OCI-LY1 (cell line): ENCODE measurements at regions not wholly inside any gene's neighbourhood (a gene's known extent, or its start where the extent isn't known, plus 50 kb on each side); places are given as distances from the start of the nearest gene placed in this dataset.

Source experiments
- H2AFZ ChIP-seq: fragments of 200-600 bp; sonication (generic), shearing (Covaris generic); 2 replicates; pipeline ENCODE4 v1.6.0; 2014; ENCODE audit warnings: antibody characterized with exemption, mild to moderate bottlenecking, low read length
- H3F3A ChIP-seq: fragments of 200-600 bp; sonication (generic), shearing (Covaris generic); 2 replicates; pipeline ENCODE4 v1.6.0; 2014; ENCODE audit warnings: mild to moderate bottlenecking, antibody characterized with exemption, low read length, moderate library complexity; ENCODE audit not compliant: insufficient read depth
- H3K27ac ChIP-seq: fragments of 200-600 bp; sonication (generic); 2 replicates; pipeline ENCODE4 v1.5.1; 2014; ENCODE audit warnings: low read length, mixed run types, mild to moderate bottlenecking, low read depth; ENCODE audit not compliant: poor library complexity, severe bottlenecking
- H3K27me3 ChIP-seq: fragments of 200-600 bp; sonication (generic); 2 replicates; pipeline ENCODE4 v1.6.0; 2014; ENCODE audit warnings: antibody characterized with exemption, mild to moderate bottlenecking, low read length, moderate library complexity; ENCODE audit not compliant: insufficient read depth
- H3K36me3 ChIP-seq: fragments of 200-600 bp; sonication (generic); 2 replicates; pipeline ENCODE4 v1.6.1; 2014; ENCODE audit warnings: mild to moderate bottlenecking, antibody characterized with exemption, low read length, moderate library complexity, mixed read lengths; ENCODE audit not compliant: insufficient read depth
- H3K4me1 ChIP-seq: fragments of 200-600 bp; sonication (generic); 2 replicates; pipeline ENCODE4 v1.5.1; 2014; ENCODE audit warnings: mild to moderate bottlenecking, low read length, moderate library complexity; ENCODE audit not compliant: insufficient read depth, severe bottlenecking
- H3K4me2 ChIP-seq: fragments of 200-600 bp; sonication (generic), shearing (Covaris generic); 2 replicates; pipeline ENCODE4 v1.6.1; 2014; ENCODE audit warnings: low read length
- H3K4me3 ChIP-seq: fragments of 200-600 bp; sonication (generic); 2 replicates; pipeline ENCODE4 v1.5.1; 2014; ENCODE audit warnings: low read length, low read depth, mild to moderate bottlenecking, mixed read lengths; ENCODE audit not compliant: poor library complexity, severe bottlenecking
- H3K79me2 ChIP-seq: fragments of 200-600 bp; shearing (Covaris generic); 2 replicates; pipeline ENCODE4 v1.6.1; 2016; ENCODE audit warnings: mixed run types, low read length, mixed read lengths; ENCODE audit not compliant: insufficient read depth
- H3K9ac ChIP-seq: fragments of 200-600 bp; sonication (generic), shearing (Covaris generic); 2 replicates; pipeline ENCODE4 v1.6.1; 2014; ENCODE audit warnings: mild to moderate bottlenecking, low read length, mixed read lengths
- H3K9me2 ChIP-seq: fragments of 200-600 bp; sonication (generic), shearing (Covaris generic); 2 replicates; pipeline ENCODE4 v1.6.1; 2014; ENCODE audit warnings: low read depth, mild to moderate bottlenecking, low read length, mixed read lengths
- H3K9me3 ChIP-seq: fragments of 200-600 bp; shearing (Covaris generic); 2 replicates; pipeline ENCODE4 v1.6.1; 2014; ENCODE audit warnings: low read length, mixed read lengths
- H4K20me1 ChIP-seq: fragments of 200-600 bp; sonication (generic), shearing (Covaris generic); 2 replicates; pipeline ENCODE4 v1.6.0; 2016; ENCODE audit warnings: mild to moderate bottlenecking, low read length; ENCODE audit not compliant: insufficient read depth
- EZH2 ChIP-seq: fragments of 200-600 bp; sonication (generic), shearing (Covaris generic); IDR thresholded peaks from 2 replicates; pipeline ENCODE4 v1.8.0; 2017; ENCODE audit warnings: borderline replicate concordance, mixed run types, mild to moderate bottlenecking, antibody characterized with exemption, low read length, moderate library complexity, mixed read lengths
- TF ChIP-seq, protein P1 (sequence below): fragments of 200-600 bp; sonication (generic), shearing (Covaris generic); IDR thresholded peaks from 2 replicates; pipeline ENCODE4 v1.5.1; 2017; ENCODE audit warnings: mild to moderate bottlenecking, antibody characterized with exemption, low read length, moderate library complexity, mixed read lengths

- Histone ChIP-seq H3K4me1 (no peaks in the 10 kb centered on the region), H3K4me2 (no peak overlapping the region), H3K36me3 (no peaks in the 10 kb centered on the region; the same call in 1 of the 2 replicates), H3F3A (no peaks in the 10 kb centered on the region), H4K20me1 (no peaks in the 10 kb centered on the region), H3K27me3 (peaks cover 5% of the 10 kb centered on the region; the same call in 1 of the 2 replicates), H3K9ac (no peak overlapping the region), H3K9me2 (no peaks in the 10 kb centered on the region), H3K4me3 (no peak overlapping the region), H3K27ac (no peak overlapping the region), H3K79me2 (no peaks in the 10 kb centered on the region), H2AFZ (no peak overlapping the region), H3K9me3 (peaks cover 4% of the 10 kb centered on the region; the same call in 1 of the 2 replicates)
- no peak for TF ChIP-seq EZH2
- TF ChIP-seq, protein P1, sequence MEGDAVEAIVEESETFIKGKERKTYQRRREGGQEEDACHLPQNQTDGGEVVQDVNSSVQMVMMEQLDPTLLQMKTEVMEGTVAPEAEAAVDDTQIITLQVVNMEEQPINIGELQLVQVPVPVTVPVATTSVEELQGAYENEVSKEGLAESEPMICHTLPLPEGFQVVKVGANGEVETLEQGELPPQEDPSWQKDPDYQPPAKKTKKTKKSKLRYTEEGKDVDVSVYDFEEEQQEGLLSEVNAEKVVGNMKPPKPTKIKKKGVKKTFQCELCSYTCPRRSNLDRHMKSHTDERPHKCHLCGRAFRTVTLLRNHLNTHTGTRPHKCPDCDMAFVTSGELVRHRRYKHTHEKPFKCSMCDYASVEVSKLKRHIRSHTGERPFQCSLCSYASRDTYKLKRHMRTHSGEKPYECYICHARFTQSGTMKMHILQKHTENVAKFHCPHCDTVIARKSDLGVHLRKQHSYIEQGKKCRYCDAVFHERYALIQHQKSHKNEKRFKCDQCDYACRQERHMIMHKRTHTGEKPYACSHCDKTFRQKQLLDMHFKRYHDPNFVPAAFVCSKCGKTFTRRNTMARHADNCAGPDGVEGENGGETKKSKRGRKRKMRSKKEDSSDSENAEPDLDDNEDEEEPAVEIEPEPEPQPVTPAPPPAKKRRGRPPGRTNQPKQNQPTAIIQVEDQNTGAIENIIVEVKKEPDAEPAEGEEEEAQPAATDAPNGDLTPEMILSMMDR, result no peak
Measured at GRCh38 chr21:38747810-38748209, 57.9 kb upstream of the ETS2 start.

DNA sequence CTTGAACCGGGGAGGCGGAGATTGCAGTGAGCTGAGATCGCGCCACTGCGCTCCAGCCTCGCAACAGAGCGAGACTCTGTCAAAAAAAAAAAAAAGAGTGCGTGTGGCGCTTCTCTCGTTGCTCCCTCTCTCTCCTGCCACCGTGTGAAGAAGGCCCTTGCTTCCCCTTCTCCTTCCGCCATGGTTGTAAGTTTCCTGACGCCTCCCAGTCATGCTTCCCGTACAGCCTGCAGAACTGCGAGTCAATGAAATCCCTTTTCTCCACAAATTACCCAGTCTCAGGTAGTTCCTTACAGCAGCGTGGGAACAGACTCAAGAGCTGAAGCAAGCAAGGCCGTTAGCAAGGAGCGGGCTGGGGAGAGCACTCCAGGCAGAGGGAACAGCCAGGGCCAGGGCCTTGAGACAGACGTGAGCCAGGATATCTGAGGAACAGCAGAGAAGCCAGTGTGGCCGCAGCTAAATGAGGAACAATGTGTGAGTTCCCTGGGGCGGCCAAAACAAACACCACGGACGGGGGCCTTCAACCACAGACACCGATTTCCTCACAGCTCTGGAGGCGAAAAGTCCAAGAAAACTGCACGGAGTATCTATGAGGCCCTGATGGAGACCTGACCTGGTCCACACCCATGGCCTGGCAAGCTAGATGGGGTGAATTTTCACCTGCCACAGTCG lies 54.2 kb upstream of the ETS2 start:
- no peak overlapping the region for H3K4me3 ChIP-seq
- H3F3A ChIP-seq, result no peaks in the 10 kb centered on the region
- no peak overlapping the region for H3K27ac ChIP-seq
- TF ChIP-seq, protein P1, result no peak
- TF ChIP-seq EZH2, result no peak
- peaks cover 4% of the 10 kb centered on the region; the same call in 1 of the 2 replicates for H3K9me3 ChIP-seq
- H3K27me3 ChIP-seq, result peaks cover 5% of the 10 kb centered on the region; the same call in 1 of the 2 replicates
- H3K9me2 ChIP-seq, result no peaks in the 10 kb centered on the region
- no peak overlapping the region for H3K9ac ChIP-seq
- no peaks in the 10 kb centered on the region for H4K20me1 ChIP-seq
- no peak overlapping the region for H2AFZ ChIP-seq
- no peak overlapping the region for H3K4me2 ChIP-seq
- no peaks in the 10 kb centered on the region; the same call in 1 of the 2 replicates for H3K36me3 ChIP-seq
- no peaks in the 10 kb centered on the region for H3K4me1 ChIP-seq
- H3K79me2 ChIP-seq, result no peaks in the 10 kb centered on the region

- H3K79me2 ChIP-seq, result no peaks in the 10 kb centered on the region
- no peaks in the 10 kb centered on the region for H4K20me1 ChIP-seq
- no peak overlapping the region for H3K4me3 ChIP-seq
- no peak for TF ChIP-seq EZH2
- TF ChIP-seq, protein P1, result no peak
- H3K27me3 ChIP-seq, result peaks cover 2% of the 10 kb centered on the region; the same call in 1 of the 2 replicates
- no peaks in the 10 kb centered on the region for H3K4me1 ChIP-seq
- H3K4me2 ChIP-seq, result no peak overlapping the region
- no peaks in the 10 kb centered on the region for H3F3A ChIP-seq
- H2AFZ ChIP-seq, result no peak overlapping the region
- H3K9me3 ChIP-seq, result peaks cover under 1% of the 10 kb centered on the region; the same call in 1 of the 2 replicates
- H3K9me2 ChIP-seq, result no peaks in the 10 kb centered on the region
- H3K9ac ChIP-seq, result no peak overlapping the region
- H3K27ac ChIP-seq, result no peak overlapping the region
- H3K36me3 ChIP-seq, result no peaks in the 10 kb centered on the region
Measured at GRCh38 chr21:38752051-38752505, 53.7 kb upstream of the ETS2 start.
